ENCODE measurements at regions not wholly inside any gene's neighbourhood (a gene's known extent, or its start where the extent isn't known, plus 50 kb on each side); places are given as distances from the start of the nearest gene placed in this dataset.

DNA sequence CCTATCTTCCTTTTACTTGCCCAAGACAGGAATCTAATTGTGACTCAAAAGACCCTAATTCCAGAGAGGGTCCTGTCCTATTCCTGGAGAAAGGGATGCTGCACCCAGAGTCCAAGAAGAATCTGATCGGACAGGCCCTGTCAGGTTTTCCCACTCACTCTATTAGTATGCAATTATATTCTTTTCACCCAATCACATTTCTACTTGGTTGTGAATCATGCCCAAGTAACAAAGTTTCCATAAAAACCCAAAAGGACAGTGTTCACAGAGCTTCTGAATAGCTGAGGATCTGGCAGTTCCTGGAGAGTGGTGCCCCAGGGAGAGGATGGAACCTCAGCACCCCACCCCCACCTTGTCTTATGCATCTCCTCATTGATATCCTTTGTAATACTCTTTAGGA, 135.3 kb upstream of the SLITRK5 start:
- TF ChIP-seq, protein P1, sequence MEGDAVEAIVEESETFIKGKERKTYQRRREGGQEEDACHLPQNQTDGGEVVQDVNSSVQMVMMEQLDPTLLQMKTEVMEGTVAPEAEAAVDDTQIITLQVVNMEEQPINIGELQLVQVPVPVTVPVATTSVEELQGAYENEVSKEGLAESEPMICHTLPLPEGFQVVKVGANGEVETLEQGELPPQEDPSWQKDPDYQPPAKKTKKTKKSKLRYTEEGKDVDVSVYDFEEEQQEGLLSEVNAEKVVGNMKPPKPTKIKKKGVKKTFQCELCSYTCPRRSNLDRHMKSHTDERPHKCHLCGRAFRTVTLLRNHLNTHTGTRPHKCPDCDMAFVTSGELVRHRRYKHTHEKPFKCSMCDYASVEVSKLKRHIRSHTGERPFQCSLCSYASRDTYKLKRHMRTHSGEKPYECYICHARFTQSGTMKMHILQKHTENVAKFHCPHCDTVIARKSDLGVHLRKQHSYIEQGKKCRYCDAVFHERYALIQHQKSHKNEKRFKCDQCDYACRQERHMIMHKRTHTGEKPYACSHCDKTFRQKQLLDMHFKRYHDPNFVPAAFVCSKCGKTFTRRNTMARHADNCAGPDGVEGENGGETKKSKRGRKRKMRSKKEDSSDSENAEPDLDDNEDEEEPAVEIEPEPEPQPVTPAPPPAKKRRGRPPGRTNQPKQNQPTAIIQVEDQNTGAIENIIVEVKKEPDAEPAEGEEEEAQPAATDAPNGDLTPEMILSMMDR (IDR thresholded peaks at IDR 0.05; ENCODE audit: low read length) = no peak
- no peak for TF ChIP-seq EZH2 (IDR thresholded peaks at IDR 0.05; ENCODE audit: borderline replicate concordance, low read length)

All from OCI-LY1 (cell line).